Stimulated activated CD4-positive, alpha-beta T cell treated with anti-CD3 and anti-CD28 coated beads, Interleukin-1b, Interleukin-23, amount 100 ng/mL, for 48 hours (primary cell): ENCODE measurements at regions not wholly inside any gene's neighbourhood (a gene's known extent, or its start where the extent isn't known, plus 50 kb on each side); places are given as distances from the start of the nearest gene placed in this dataset.
"Not testable (repeated sequence)": the region's sequence is repeated elsewhere in the genome, so short reads cannot be mapped to it uniquely, and the experiment has no call there.

Experiments used
- DNase-seq: peaks from one replicate; pipeline ENCODE4 v3.0.0-alpha.2; 2020

DNA sequence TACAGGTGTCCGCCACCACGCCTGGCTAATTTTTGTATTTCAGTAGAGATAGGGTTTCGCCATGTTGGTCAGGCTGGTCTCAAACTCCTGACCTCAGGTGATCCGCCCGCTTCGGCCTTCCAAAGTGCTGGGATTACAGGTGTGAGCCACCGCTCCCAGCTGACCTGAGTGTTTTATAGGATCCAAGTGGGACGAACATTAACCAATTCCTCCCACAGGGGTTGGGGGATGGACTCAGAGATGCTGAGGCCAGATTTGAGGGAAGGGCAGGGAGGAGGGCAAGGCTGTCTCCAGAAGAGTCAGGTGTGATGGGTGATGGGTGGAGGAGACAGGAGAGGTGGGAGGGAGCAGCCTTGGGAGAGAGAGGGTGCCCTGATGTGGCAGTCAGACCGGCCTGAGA, 65.0 kb upstream of the SMAD6 start:
- not testable (repeated sequence) for DNase-seq

DNA sequence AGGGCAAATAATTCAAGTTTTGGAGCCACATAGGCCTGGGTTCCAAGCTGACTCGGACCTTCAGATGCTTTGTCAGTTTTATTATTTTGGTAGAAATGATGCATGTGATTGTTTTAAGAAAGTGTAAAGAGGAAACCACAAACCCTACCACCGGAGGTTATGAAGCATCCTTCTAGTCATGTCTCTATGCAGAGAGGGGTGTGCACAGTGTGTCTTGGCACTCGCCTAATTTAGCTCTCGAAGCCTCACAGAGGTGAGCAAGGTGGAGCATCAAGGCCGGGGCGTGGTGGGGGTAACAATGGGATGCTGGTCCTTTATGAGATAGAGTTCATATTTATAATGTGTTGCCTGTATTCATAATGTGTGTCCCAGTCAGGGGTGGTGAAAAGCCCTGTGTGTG, 63.7 kb upstream of the SMAD6 start:
- DNase-seq: no peak

DNA sequence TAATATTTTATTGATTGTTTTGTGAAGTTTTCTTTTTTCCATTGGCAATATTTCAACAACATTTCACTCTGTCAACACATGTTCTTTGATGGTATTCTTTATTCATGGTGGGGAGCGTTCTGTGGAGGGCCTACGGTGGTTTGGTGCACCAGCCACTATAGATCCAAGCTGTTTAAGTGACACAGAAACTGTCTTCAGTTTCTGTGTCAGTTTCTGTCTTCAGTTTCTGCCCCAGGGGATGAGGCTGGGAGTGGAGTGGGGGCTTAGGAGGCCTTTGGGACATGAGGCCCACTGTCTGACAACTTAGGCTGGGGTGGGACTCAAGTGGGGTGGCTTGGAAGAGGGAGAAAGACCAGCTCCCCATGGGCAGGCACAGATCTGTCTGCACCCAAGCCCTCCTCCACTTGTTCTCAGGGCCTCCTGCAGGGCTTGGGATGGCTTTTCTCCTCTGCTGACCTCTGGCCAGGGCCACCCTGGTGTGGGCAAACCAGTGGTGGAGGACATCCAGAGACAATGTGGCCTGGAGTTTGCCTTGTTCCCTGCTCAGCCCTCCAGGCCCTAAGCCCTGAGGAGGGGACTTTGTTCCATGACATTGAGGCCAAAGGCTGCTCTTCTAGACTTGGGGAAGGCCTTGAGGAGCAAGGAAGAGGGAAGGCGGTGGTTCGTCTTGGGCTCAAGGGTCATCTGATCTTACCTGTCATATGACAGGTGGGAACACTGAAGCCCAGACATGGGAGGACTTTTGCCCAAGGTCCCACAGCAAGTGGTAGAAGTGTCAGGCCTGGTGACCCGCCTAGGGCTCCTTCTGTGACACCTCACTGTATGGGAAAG, 60.3 kb upstream of the SMAD6 start:
- no peak for DNase-seq

DNA sequence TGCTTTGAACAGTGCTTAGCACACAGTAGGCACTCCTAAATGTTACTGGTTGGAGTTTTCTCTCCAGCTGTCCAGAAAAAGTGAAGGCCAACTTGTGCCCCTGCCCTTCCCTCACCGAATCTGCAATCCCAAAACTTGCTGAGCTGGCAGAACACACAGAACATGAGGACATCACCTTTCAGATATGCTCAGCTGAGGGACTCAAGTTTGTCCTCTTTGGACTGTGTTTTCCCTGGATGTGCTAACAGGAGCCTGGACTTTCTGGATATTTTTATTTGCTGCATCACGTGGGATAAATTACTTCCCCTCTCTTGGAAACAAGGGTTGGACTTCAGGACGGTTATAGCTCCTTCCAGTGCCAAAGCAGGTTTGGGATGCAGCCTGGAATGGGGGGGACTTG, 59.5 kb upstream of the SMAD6 start:
- DNase-seq: no peak

DNA sequence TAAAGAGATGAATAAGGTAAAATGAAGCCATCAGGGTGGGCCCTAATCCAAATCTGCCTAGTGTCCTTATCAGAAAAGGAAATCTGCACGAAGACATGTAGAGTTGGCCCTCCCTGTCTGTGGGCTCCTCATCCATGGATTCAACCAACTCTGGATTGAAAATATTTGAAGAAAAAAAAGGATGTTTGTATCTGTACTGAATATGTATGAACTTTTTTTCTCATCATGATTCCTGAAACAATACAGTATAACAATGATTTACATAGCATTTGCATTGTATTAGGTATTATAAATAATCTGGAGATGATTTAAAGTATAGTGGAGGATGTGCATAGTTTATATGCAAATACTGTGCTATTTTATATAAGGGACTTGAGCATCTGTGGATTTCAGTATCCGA, 59.0 kb upstream of the SMAD6 start:
- no peak for DNase-seq

DNA sequence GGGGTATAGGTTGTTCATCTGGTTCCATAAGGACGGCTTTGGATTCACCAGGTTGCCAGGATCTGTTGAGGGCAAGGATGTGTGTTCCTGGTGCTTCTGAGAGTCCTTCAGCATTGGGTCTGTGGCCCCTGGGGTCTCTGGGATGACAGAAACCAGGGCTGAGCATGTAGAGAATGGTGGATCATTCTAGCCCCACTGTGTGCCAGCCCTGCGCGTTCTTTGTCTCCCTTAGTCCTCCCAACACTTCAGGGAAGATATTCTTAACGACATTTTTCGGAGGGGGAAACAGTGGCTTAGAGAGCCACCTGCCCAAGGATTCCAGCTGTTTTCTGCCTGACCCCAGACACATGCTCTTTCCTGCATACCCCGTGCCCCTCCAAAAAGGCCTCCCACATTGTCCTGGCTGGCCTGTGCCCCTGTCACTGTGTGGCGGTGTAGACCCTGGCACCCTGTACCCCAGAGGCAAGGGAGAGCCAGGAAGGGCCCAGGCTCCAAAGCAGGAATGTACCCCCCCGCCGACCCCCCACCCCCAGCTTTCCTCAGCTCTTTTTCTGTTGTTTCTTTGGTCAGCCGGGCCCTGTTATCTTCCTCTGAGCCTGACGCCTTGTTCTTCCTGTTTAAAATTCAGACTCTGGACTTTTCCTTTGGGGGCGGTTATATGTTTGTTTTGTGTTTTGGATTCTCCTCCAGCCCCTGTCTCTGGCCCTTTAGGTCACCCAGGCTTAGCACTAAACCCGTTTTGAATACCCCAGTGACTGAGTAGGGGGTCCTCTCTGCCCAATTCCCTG, 57.8 kb upstream of the SMAD6 start:
- DNase-seq: no peak

DNA sequence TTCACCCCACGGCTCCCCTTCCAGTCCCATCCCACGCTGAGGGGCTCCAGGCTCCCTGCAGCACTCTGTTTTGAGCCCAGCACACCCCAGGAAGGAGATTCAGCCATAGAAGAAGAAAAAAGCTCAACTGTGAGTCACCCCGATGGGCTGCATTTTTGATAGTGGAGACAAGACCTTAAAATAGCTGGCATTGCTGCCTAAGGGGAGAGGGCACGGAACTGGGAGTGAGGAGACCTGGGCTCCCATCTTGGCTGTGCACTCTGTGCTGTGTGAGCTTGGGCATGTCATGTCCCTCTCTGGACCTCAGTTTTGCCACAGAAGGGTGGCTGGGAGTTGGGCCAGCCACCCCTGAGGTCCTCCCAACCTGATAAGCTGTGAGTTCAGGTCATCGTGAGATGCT, 57.2 kb upstream of the SMAD6 start:
- no peak for DNase-seq

DNA sequence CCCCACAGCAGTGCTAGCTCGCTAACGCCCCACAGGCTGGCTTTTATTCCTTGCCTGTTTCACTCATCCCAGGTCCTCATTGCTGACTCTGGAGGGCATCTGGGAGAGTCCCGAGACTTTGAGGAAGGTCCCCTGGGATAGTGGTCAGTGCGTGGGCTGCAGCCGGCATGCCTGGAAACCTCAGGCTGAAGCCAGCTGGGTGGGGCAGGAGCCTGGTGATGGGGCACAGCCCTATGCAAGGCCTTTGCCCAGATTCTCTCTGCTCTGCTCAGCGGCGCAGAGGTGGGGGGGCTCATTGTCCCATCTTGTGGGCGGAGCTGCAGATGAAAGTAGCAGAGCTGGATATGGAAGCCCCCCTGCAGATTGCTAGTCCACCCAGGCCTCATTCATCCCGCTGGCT, 55.7 kb upstream of the SMAD6 start:
- DNase-seq: no peak

DNA sequence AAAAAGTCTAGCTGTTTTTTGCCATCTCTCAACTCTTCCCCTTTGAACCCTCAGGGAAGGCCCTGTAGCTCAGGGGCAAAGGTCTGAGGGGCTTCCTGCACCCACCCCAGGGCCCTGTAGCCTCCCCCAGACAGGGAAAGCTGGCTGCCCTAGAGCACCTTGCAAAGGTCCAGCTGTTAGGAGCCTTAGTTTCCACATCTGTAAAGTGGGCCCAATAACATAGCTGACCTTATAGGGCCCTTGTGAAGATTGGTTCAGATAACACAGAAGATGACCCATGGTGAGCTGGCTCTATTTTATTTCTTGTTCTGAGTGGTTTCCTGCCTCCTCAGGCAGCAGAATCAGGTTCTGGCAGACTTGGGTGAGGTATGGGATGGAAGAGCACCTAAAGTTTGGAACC, 55.2 kb upstream of the SMAD6 start:
- DNase-seq: no peak

DNA sequence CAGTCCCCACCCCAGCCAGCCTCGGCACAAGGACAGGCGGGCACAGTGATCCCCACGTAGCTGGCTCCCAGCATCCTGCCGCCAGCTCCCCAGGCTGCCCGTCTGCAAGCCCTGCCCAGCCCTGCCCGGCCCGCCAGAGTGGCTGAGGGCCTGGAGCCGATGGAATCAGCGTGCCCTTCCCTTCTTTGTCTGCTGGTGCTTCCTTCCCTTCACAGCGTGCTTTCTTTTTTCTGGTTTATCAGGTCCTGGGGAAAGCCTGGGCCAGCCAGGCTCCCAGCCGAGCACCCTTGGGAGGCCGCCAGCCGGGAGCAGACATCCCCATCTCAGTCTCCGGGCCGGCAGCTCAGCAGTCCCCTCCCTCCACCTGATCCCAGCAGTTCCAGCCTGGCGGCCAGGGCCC, 54.7 kb upstream of the SMAD6 start:
- no peak for DNase-seq

DNA sequence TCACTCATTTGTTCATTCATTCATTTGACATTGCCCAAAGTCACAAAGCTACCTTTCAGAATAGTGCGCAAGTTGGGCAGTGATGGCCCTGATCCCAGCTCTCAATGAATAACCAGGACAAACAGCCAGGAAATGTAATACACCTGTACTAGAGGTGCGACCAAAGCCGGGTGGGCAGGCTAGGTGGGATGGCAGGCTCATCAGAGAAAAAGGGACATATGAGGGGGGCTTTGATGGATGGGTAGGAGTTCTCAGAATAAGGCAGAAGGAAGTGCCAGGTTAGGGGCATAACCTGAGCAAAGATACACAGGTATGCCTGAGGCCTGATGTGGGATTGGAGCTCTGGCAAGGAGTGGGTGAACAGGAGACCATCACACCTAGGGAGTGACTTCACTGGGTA, 53.4 kb upstream of the SMAD6 start:
- DNase-seq: no peak

DNA sequence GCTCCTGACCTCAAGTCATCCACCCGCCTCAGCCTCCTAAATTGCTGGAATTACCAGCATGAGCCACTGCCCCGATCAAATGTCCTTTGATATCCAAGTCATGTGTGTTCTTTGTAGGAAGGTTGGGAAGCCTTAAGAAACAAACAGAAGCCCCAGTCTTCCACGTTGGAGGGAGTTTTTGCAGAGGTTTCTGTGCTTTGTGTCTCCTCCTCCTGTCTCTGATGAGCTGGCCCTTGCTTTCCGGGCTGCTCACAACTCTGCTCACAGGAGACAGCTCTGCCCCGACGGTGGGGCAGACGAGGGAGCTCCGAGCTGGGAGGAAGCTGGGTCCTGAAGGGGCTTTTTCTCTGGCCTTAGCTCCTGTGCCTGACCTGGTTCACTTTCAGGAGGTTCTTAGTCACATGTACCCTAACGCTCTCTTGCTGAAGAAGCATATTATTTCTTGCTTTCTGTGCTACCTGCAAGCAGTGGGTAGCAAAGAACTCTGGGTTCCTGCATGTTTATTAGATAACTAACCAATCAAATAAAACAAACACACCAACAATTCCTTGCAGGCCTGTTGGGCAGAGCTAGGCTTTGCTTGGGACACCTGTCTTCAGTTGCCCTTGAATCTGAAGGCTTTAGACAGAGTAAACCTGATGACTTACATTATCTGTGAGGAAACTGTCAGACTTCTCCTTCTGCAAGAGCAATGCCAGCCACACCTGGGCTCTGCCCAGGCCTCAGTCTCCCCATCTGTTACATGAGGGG, 52.6 kb upstream of the SMAD6 start:
- DNase-seq: no peak

DNA sequence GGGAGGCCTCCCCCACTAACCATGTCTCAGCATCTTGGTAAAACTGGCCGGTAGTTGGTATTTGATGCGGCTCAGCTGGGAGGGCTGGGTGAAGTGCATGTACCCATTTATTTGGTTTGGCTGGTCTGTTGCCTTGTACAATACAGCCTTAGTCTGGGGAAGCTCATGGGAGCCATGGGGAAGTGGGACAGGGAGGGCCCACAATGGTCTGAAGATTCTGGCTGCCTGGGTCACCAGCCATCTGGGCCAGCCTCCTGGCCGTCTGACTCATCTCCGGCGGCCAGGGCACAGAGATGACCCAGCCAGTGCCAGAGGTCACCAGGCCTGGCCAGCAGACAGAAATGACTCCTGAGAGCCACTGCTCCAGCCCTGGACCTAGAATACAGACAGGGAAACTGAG, 51.6 kb upstream of the SMAD6 start:
- no peak for DNase-seq

DNA sequence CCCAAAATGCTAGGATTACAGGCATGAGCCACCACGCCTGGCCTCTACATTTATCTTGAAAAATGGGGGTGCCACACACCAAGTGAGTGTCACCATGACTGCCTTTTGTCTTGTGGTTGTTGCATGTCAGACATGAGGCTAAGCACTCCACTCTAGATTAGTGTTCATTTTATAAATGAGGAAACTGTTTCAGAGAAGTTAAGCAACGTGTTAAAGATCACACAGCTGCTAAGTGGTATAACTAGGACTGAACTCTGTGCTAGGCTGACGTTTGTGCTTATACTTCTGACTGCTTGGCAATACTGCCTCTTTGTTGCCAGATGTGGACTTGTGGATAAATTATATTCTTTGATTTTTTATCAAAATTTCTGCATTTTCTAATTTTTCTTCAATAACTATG, 50.8 kb upstream of the SMAD6 start:
- DNase-seq: no peak

DNA sequence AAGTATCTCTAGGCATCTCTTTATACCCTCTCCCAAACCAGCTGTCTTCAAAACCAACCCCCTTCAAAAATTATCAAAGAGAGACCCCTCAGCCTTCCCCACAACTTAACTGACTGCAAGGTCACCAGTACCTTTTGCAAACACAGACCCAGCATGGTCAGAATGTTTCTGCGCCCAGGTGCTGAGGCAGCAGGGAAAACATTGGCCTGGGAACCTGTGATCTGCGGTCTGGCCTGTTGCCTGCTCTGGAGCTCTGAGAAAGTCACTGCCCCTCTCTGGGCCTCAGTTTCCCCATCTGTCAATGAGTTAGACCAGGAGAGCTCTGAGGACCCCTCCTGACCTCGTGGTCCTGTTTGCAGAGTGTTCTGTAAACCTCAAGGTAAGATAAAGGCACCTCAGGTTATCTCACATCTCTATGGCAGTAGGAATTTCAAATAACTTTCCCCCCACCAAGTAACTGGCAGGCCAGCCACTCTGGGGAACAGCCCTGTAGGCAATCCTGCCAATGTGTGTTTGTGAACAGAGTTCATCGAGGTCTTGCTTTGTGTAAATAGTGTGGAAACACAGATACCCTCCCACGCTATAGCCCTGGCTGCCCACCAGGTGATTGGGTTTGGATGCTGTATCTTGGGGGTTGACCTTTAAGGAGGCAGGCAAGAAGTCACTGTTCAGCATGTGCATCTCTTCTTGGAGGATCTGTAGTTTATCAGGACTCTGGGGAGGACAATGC, 50.0 kb upstream of the SMAD6 start:
- DNase-seq: no peak
